Activated CD4-positive, alpha-beta T cell treated with anti-CD3 and anti-CD28 coated beads for 48 hours (primary cell): ENCODE measurements at regions not wholly inside any gene's neighbourhood (a gene's known extent, or its start where the extent isn't known, plus 50 kb on each side); places are given as distances from the start of the nearest gene placed in this dataset.

Experiments
- DNase-seq: peaks from one replicate; pipeline ENCODE4 v3.0.0-alpha.2; 2020

- no peak for DNase-seq
Measured at GRCh38 chr20:57838670-57839151, 128.9 kb upstream of the PMEPA1 start.

GRCh38 chr20:57837208-57838035 is 127.6 kb upstream of the PMEPA1 start:
- DNase-seq = no peak

GRCh38 chr20:57835588-57836455 is 126.0 kb upstream of the PMEPA1 start:
- DNase-seq = no peak

GRCh38 chr20:57835074-57835452 is 125.2 kb upstream of the PMEPA1 start:
- DNase-seq = no peak

GRCh38 chr20:57834306-57835073 is 124.7 kb upstream of the PMEPA1 start:
- DNase-seq = no peak

- DNase-seq = no peak
Measured at GRCh38 chr20:57831993-57832585, 122.3 kb upstream of the PMEPA1 start.

- DNase-seq = no peak
Measured at GRCh38 chr20:57831326-57831992, 121.6 kb upstream of the PMEPA1 start.

- no peak for DNase-seq
Measured at GRCh38 chr20:57830515-57830895, 120.7 kb upstream of the PMEPA1 start.

GRCh38 chr20:57829805-57830514 is 120.1 kb upstream of the PMEPA1 start:
- DNase-seq = no peak

- DNase-seq = no peak
Measured at GRCh38 chr20:57829336-57829735, 119.5 kb upstream of the PMEPA1 start.

GRCh38 chr20:57828696-57829095 is 118.9 kb upstream of the PMEPA1 start:
- DNase-seq = no peak

- DNase-seq = no peak
Measured at GRCh38 chr20:57826666-57827287, 117.0 kb upstream of the PMEPA1 start.

- no peak for DNase-seq
Measured at GRCh38 chr20:57824909-57825308, 115.1 kb upstream of the PMEPA1 start.

GRCh38 chr20:57821935-57822334 is 112.1 kb upstream of the PMEPA1 start:
- no peak for DNase-seq

- DNase-seq = no peak
Measured at GRCh38 chr20:57819691-57820380, 110.0 kb upstream of the PMEPA1 start.

GRCh38 chr20:57819291-57819690 is 109.5 kb upstream of the PMEPA1 start:
- DNase-seq = no peak

GRCh38 chr20:57818418-57819181 is 108.8 kb upstream of the PMEPA1 start:
- DNase-seq = no peak

GRCh38 chr20:57815405-57815804 is 105.6 kb upstream of the PMEPA1 start:
- no peak for DNase-seq

- DNase-seq = no peak
Measured at GRCh38 chr20:57814529-57814928, 104.7 kb upstream of the PMEPA1 start.
